ENCODE measurements at regions not wholly inside any gene's neighbourhood (a gene's known extent, or its start where the extent isn't known, plus 50 kb on each side); places are given as distances from the start of the nearest gene placed in this dataset.

- H3K4me3 ChIP-seq (ENCODE audit: low read depth, low read length) = no peak overlapping the region
- no peak for DNase-seq (ENCODE audit: low read depth)
- TF ChIP-seq CTCF (IDR thresholded peaks at IDR 0.05; ENCODE audit: control insufficient read depth, extremely low read depth, insufficient read depth) = no peak
Measured at GRCh38 chr6:140062043-140063020, 687.9 kb upstream of the CITED2 start.

- H3K4me3 ChIP-seq (ENCODE audit: low read depth, low read length) = no peak overlapping the region
- DNase-seq (ENCODE audit: low read depth) = no peak
- no peak for TF ChIP-seq CTCF (IDR thresholded peaks at IDR 0.05; ENCODE audit: control insufficient read depth, extremely low read depth, insufficient read depth)
Measured at GRCh38 chr6:140061110-140062042, 686.9 kb upstream of the CITED2 start.

- H3K4me3 ChIP-seq (ENCODE audit: low read depth, low read length) = no peak overlapping the region
- no peak for DNase-seq (ENCODE audit: low read depth)
- TF ChIP-seq CTCF (IDR thresholded peaks at IDR 0.05; ENCODE audit: control insufficient read depth, extremely low read depth, insufficient read depth) = no peak
Measured at GRCh38 chr6:140059947-140060346, 685.5 kb upstream of the CITED2 start.

GRCh38 chr6:140058863-140059262 is 684.4 kb upstream of the CITED2 start:
- TF ChIP-seq CTCF (IDR thresholded peaks at IDR 0.05; ENCODE audit: control insufficient read depth, extremely low read depth, insufficient read depth) = no peak
- no peak for DNase-seq (ENCODE audit: low read depth)
- H3K4me3 ChIP-seq (ENCODE audit: low read depth, low read length) = no peak overlapping the region

- no peak for DNase-seq (ENCODE audit: low read depth)
- TF ChIP-seq CTCF (IDR thresholded peaks at IDR 0.05; ENCODE audit: control insufficient read depth, extremely low read depth, insufficient read depth) = peak; percentile 35
- H3K4me3 ChIP-seq (ENCODE audit: low read depth, low read length) = no peak overlapping the region
Measured at GRCh38 chr6:140052736-140053729, 678.6 kb upstream of the CITED2 start.
